NT2/D1 (cell line): ENCODE measurements at regions not wholly inside any gene's neighbourhood (a gene's known extent, or its start where the extent isn't known, plus 50 kb on each side); places are given as distances from the start of the nearest gene placed in this dataset.

Experiments used
- YY1 ChIP-seq: IDR thresholded peaks from 2 replicates; pipeline ENCODE4 v1.6.1; 2011; ENCODE audit not compliant: insufficient read length, insufficient read depth
- ZNF274 ChIP-seq: IDR thresholded peaks from 2 replicates; pipeline ENCODE4 v1.6.1; 2011; ENCODE audit warnings: mild to moderate bottlenecking, low read depth, low read length

- no peak for TF ChIP-seq YY1
- no peak for TF ChIP-seq ZNF274
These were observed 434.8 kb upstream of the MKI67 start for GRCh38 chr10:128560993-128561392.
